Esophagus squamous epithelium (tissue), 4 donors: ENCODE measurements at regions not wholly inside any gene's neighbourhood (a gene's known extent, or its start where the extent isn't known, plus 50 kb on each side); places are given as distances from the start of the nearest gene placed in this dataset.

ENCODE experiments used
- CTCF ChIP-seq, 6 experiments: fragments of 450-650 bp in 4 of 6; fragments of 200-600 bp in 2 of 6; sonication (generic) in 2 of 6; IDR thresholded peaks; one replicate each; pipeline ENCODE4 v1.5.1; 2016 to 2019; ENCODE audit warnings: antibody characterized with exemption in 6 of 6, mild to moderate bottlenecking in 4 of 6, moderate library complexity in 4 of 6
- POLR2A ChIP-seq, 4 donors: fragments of 450-650 bp; IDR thresholded peaks; one replicate each; pipeline ENCODE4 v1.6.1; 2017; ENCODE audit warnings: antibody characterized with exemption in 4 of 4, mild to moderate bottlenecking in 4 of 4, moderate library complexity in 3 of 4

GRCh38 chr1:116195077-116195868 lies 84.1 kb downstream of the MAB21L3 start:
- TF ChIP-seq CTCF (IDR thresholded peaks at IDR 0.05) (no peak), POLR2A (IDR thresholded peaks at IDR 0.05) (no peak)
